Tibial artery (tissue), 4 donors: ENCODE measurements at regions not wholly inside any gene's neighbourhood (a gene's known extent, or its start where the extent isn't known, plus 50 kb on each side); places are given as distances from the start of the nearest gene placed in this dataset.

ENCODE experiments used
- DNase-seq, 2 donors: peaks; one replicate each; pipeline ENCODE4 v3.0.0-alpha.2; 2019
- H3K27ac ChIP-seq, 2 donors: fragments of 200-600 bp; sonication (generic) in 1 of 2; 1 replicate in 1 of 2; 2 replicates in 1 of 2; pipeline ENCODE4 v1.5.1; 2018 to 2019; ENCODE audit warnings: mild to moderate bottlenecking in 1 of 2
- H3K27me3 ChIP-seq, 2 donors: fragments of 200-600 bp; sonication (generic) in 1 of 2; one replicate each; pipeline versions ENCODE4 v1.5.1 to v1.6.0; 2016 to 2019
- H3K36me3 ChIP-seq, 3 donors: fragments of 200-600 bp; sonication (generic) in 2 of 3; one replicate each; pipeline ENCODE4 v1.5.1; 2016 to 2019; ENCODE audit warnings: mild to moderate bottlenecking in 2 of 3
- H3K4me1 ChIP-seq, 4 donors: fragments of 200-600 bp; sonication (generic) in 2 of 4; 1 replicate in 3 of 4; 2 replicates in 1 of 4; pipeline ENCODE4 v1.5.1; 2016 to 2019
- H3K4me3 ChIP-seq, 2 donors: fragments of 200-600 bp; sonication (generic) in 1 of 2; 1 replicate in 1 of 2; 2 replicates in 1 of 2; pipeline ENCODE4 v1.5.1; 2018 to 2019; ENCODE audit warnings: mild to moderate bottlenecking in 2 of 2
- H3K9me3 ChIP-seq, 3 donors: fragments of 200-600 bp; sonication (generic) in 1 of 3; one replicate each; pipeline ENCODE4 v1.5.1; 2016 to 2019
- CTCF ChIP-seq, 2 experiments: fragments of 200-600 bp in 1 of 2; fragments of 450-650 bp in 1 of 2; IDR thresholded peaks; one replicate each; pipeline ENCODE4 v1.5.1; 2017 to 2019; ENCODE audit warnings: antibody characterized with exemption in 2 of 2, mild to moderate bottlenecking in 1 of 2, moderate library complexity in 1 of 2
- intact Hi-C: fragments of 100-400 bp; cut with DNase I; formaldehyde crosslinking; loops from one replicate; pipeline ENCODE4 v1.15.0; 2023; ENCODE audit warnings: low total_unique reads

GRCh38 chr21:31529406-31529805 is 130.1 kb upstream of the SOD1 start:
- TF ChIP-seq CTCF (IDR thresholded peaks at IDR 0.05) = no peak
- Histone ChIP-seq H3K4me3 (no peak overlapping the region), H3K9me3 (no peaks in the 10 kb centered on the region), H3K27ac (no peak overlapping the region), H3K27me3 (no peaks in the 10 kb centered on the region), H3K36me3 (no peaks in the 10 kb centered on the region), H3K4me1 (no peaks in the 10 kb centered on the region)
- intact Hi-C loops = no loop called here
- DNase-seq = no peak

GRCh38 chr21:31526040-31526439 is 133.5 kb upstream of the SOD1 start:
- no peak overlapping the region for H3K4me3 ChIP-seq
- intact Hi-C loops = no loop called here
- no peaks in the 10 kb centered on the region for H3K9me3 ChIP-seq
- DNase-seq = no peak
- H3K36me3 ChIP-seq = no peaks in the 10 kb centered on the region
- no peaks in the 10 kb centered on the region for H3K27me3 ChIP-seq
- no peak for TF ChIP-seq CTCF (IDR thresholded peaks at IDR 0.05)
- no peak overlapping the region for H3K27ac ChIP-seq
- no peaks in the 10 kb centered on the region for H3K4me1 ChIP-seq

- H3K27ac ChIP-seq = no peak overlapping the region
- TF ChIP-seq CTCF (IDR thresholded peaks at IDR 0.05) = no peak
- H3K9me3 ChIP-seq = no peaks in the 10 kb centered on the region
- H3K4me3 ChIP-seq = no peak overlapping the region
- intact Hi-C loops = no loop called here
- H3K36me3 ChIP-seq = no peaks in the 10 kb centered on the region
- H3K4me1 ChIP-seq = no peaks in the 10 kb centered on the region
- no peak for DNase-seq
- no peaks in the 10 kb centered on the region for H3K27me3 ChIP-seq
Measured at GRCh38 chr21:31524140-31524539, 135.4 kb upstream of the SOD1 start.

GRCh38 chr21:31521515-31521914 is 138.0 kb upstream of the SOD1 start:
- TF ChIP-seq CTCF (IDR thresholded peaks at IDR 0.05) = no peak
- no peak overlapping the region for H3K4me3 ChIP-seq
- intact Hi-C loops = no loop called here
- H3K36me3 ChIP-seq = no peaks in the 10 kb centered on the region
- H3K27me3 ChIP-seq = no peaks in the 10 kb centered on the region
- no peak for DNase-seq
- H3K4me1 ChIP-seq = no peaks in the 10 kb centered on the region
- no peaks in the 10 kb centered on the region for H3K9me3 ChIP-seq
- no peak overlapping the region for H3K27ac ChIP-seq

- Histone ChIP-seq H3K4me1 (no peaks in the 10 kb centered on the region), H3K36me3 (no peaks in the 10 kb centered on the region), H3K27me3 (no peaks in the 10 kb centered on the region), H3K4me3 (no peak overlapping the region), H3K27ac (no peak overlapping the region), H3K9me3 (no peaks in the 10 kb centered on the region)
- no peak for DNase-seq
- intact Hi-C loops = no loop called here
- no peak for TF ChIP-seq CTCF (IDR thresholded peaks at IDR 0.05)
Measured at GRCh38 chr21:31520561-31521098, 138.9 kb upstream of the SOD1 start.

GRCh38 chr21:31518580-31518979 is 140.9 kb upstream of the SOD1 start:
- H3K27me3 ChIP-seq = no peaks in the 10 kb centered on the region

More at GRCh38 chr21:31518580-31518979, 140.9 kb upstream of the SOD1 start:
- no peak overlapping the region for H3K27ac ChIP-seq
- intact Hi-C loops = no loop called here
- no peaks in the 10 kb centered on the region for H3K9me3 ChIP-seq
- no peaks in the 10 kb centered on the region for H3K36me3 ChIP-seq
- no peak overlapping the region for H3K4me3 ChIP-seq
- TF ChIP-seq CTCF (IDR thresholded peaks at IDR 0.05) = no peak
- H3K4me1 ChIP-seq = no peaks in the 10 kb centered on the region
- no peak for DNase-seq
